ENCODE measurements at regions not wholly inside any gene's neighbourhood (a gene's known extent, or its start where the extent isn't known, plus 50 kb on each side); places are given as distances from the start of the nearest gene placed in this dataset.

DNA sequence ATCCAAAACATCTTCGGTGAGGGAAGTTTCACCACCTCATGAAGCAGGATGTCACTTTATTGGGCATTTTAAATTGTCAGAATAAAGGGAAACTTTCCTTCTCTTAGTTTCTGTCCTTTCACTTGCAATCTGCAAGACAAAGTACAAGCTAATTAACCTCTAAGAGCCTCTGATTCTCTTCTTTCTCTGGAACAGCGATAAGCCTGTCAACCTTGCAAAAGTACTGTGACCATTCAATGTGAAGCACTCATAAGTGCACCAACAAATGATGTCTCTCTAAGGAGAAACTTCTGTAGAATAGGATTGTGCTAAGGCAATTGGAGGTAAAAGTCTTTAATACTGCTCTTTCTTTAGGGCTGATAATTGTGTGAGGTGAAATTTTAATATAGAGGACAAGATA lies 1622.3 kb downstream of the CDH8 start:
- DNase-seq, result no peak
- no peak for FAIRE-seq
- H3K4me3 ChIP-seq (ENCODE audit: low read length in 3 of 3), result no peak overlapping the region
- TF ChIP-seq, protein P1, sequence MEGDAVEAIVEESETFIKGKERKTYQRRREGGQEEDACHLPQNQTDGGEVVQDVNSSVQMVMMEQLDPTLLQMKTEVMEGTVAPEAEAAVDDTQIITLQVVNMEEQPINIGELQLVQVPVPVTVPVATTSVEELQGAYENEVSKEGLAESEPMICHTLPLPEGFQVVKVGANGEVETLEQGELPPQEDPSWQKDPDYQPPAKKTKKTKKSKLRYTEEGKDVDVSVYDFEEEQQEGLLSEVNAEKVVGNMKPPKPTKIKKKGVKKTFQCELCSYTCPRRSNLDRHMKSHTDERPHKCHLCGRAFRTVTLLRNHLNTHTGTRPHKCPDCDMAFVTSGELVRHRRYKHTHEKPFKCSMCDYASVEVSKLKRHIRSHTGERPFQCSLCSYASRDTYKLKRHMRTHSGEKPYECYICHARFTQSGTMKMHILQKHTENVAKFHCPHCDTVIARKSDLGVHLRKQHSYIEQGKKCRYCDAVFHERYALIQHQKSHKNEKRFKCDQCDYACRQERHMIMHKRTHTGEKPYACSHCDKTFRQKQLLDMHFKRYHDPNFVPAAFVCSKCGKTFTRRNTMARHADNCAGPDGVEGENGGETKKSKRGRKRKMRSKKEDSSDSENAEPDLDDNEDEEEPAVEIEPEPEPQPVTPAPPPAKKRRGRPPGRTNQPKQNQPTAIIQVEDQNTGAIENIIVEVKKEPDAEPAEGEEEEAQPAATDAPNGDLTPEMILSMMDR (IDR thresholded peaks at IDR 0.05; ENCODE audit: borderline replicate concordance, extremely low read depth, insufficient read depth), result no peak
- H3K27ac ChIP-seq (ENCODE audit: low read depth in 2 of 2, low read length in 2 of 2), result no peak overlapping the region
- no peaks in the 10 kb centered on the region for H3K36me3 ChIP-seq (ENCODE audit: control insufficient read depth in 2 of 3, insufficient read depth in 3 of 3, low read length in 3 of 3)
- no peak overlapping the region for H3K9ac ChIP-seq (ENCODE audit: low read length in 3 of 3)
- no peaks in the 10 kb centered on the region for H3K4me1 ChIP-seq (ENCODE audit: control insufficient read depth in 2 of 3, insufficient read depth in 2 of 3, low read depth in 1 of 3, low read length in 3 of 3)
- no peaks in the 10 kb centered on the region for H3K27me3 ChIP-seq (ENCODE audit: control insufficient read depth, insufficient read depth, low read length)
- intact Hi-C loops (cut with DNase I), result no loop called here
- no peaks in the 10 kb centered on the region for H3K9me3 ChIP-seq (ENCODE audit: control insufficient read depth in 2 of 3, insufficient read depth in 1 of 3, low read length in 3 of 3)

DNA sequence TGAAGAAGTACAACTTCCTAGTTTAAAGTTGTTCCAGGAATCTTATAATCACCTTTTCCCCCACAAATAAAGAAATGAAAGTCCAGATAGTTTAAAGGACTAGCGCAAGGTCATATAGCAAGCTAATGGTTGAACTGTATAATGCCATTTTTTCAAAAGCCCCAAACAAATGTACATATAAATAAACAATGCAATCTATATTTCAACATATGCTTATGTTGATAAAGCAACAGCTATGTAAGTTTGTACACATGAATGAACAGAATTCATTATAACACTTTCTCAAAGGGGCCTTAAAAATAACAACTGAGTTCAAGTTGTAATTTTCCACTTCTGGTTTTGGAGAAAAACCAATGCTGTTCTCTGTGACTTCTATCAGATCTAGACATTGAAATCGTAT lies 1628.6 kb downstream of the CDH8 start:
- H3K36me3 ChIP-seq (ENCODE audit: control insufficient read depth in 2 of 3, insufficient read depth in 3 of 3, low read length in 3 of 3), result no peaks in the 10 kb centered on the region
- no peak for FAIRE-seq
- H3K9ac ChIP-seq (ENCODE audit: low read length in 3 of 3), result no peak overlapping the region
- intact Hi-C loops (cut with DNase I), result no loop called here
- no peaks in the 10 kb centered on the region for H3K27me3 ChIP-seq (ENCODE audit: control insufficient read depth, insufficient read depth, low read length)
- H3K9me3 ChIP-seq (ENCODE audit: control insufficient read depth in 2 of 3, insufficient read depth in 1 of 3, low read length in 3 of 3), result no peaks in the 10 kb centered on the region
- no peak overlapping the region for H3K4me3 ChIP-seq (ENCODE audit: low read length in 3 of 3)
- H3K4me1 ChIP-seq (ENCODE audit: control insufficient read depth in 2 of 3, insufficient read depth in 2 of 3, low read depth in 1 of 3, low read length in 3 of 3), result no peaks in the 10 kb centered on the region
- TF ChIP-seq, protein P1 (IDR thresholded peaks at IDR 0.05; ENCODE audit: borderline replicate concordance, extremely low read depth, insufficient read depth), result no peak
- no peak for DNase-seq
- H3K27ac ChIP-seq (ENCODE audit: low read depth in 2 of 2, low read length in 2 of 2), result no peak overlapping the region

DNA sequence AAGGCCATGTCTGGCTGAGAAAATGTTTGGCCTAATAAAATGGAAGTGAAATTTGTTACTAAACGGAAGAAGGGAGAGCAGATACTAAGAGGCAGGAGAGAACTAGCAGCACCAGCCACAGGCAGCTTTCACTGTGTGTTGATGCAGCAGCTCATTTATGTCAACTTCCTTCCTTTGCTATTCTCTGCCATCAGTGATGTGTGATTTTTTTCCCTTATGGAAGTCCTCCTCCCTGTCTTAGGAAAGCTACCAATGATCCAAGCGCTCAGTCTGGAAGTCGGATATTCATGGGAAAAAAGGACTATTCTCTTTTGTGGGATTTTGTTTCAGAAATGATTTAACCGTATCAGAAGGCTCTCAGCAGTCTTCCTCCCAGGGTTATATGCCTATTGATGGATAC lies 1629.2 kb downstream of the CDH8 start:
- FAIRE-seq (no peak), DNase-seq (peak in 1 of 5 donors; percentile 7)
- Histone ChIP-seq H3K27me3 (ENCODE audit: control insufficient read depth, insufficient read depth, low read length) (no peaks in the 10 kb centered on the region), H3K9ac (ENCODE audit: low read length in 3 of 3) (no peak overlapping the region), H3K36me3 (ENCODE audit: control insufficient read depth in 2 of 3, insufficient read depth in 3 of 3, low read length in 3 of 3) (no peaks in the 10 kb centered on the region), H3K4me1 (ENCODE audit: control insufficient read depth in 2 of 3, insufficient read depth in 2 of 3, low read depth in 1 of 3, low read length in 3 of 3) (no peaks in the 10 kb centered on the region), H3K27ac (ENCODE audit: low read depth in 2 of 2, low read length in 2 of 2) (no peak overlapping the region), H3K4me3 (ENCODE audit: low read length in 3 of 3) (no peak overlapping the region), H3K9me3 (ENCODE audit: control insufficient read depth in 2 of 3, insufficient read depth in 1 of 3, low read length in 3 of 3) (no peaks in the 10 kb centered on the region)
- intact Hi-C loops (cut with DNase I), result no loop called here
- TF ChIP-seq, protein P1 (IDR thresholded peaks at IDR 0.05; ENCODE audit: borderline replicate concordance, extremely low read depth, insufficient read depth), result no peak

DNA sequence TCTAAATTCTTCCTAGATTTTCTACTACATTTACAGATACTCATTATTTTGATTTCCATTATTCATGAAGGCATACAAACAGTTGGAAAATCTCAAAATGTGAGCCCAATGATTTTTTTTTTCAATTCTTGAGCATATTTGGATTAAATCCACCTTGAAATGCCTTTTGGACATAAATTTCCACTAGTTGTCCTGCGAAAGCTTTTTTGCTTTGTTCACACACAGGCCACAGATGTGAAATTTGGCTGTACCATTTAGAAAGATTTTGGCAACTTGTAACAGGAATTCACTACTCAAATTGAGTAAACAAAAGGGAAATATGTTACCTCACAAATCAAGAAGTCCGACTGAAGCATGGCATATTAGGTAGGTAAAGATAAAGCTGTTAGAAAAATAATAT lies 1631.0 kb downstream of the CDH8 start:
- no peaks in the 10 kb centered on the region for H3K4me1 ChIP-seq (ENCODE audit: control insufficient read depth in 2 of 3, insufficient read depth in 2 of 3, low read depth in 1 of 3, low read length in 3 of 3)
- TF ChIP-seq, protein P1 (IDR thresholded peaks at IDR 0.05; ENCODE audit: borderline replicate concordance, extremely low read depth, insufficient read depth), result no peak
- intact Hi-C loops (cut with DNase I), result no loop called here
- DNase-seq (no peak), FAIRE-seq (no peak)
- H3K27ac ChIP-seq (ENCODE audit: low read depth in 2 of 2, low read length in 2 of 2), result no peak overlapping the region
- H3K36me3 ChIP-seq (ENCODE audit: control insufficient read depth in 2 of 3, insufficient read depth in 3 of 3, low read length in 3 of 3), result no peaks in the 10 kb centered on the region
- no peaks in the 10 kb centered on the region for H3K9me3 ChIP-seq (ENCODE audit: control insufficient read depth in 2 of 3, insufficient read depth in 1 of 3, low read length in 3 of 3)
- H3K4me3 ChIP-seq (ENCODE audit: low read length in 3 of 3), result no peak overlapping the region
- no peak overlapping the region for H3K9ac ChIP-seq (ENCODE audit: low read length in 3 of 3)
- H3K27me3 ChIP-seq (ENCODE audit: control insufficient read depth, insufficient read depth, low read length), result no peaks in the 10 kb centered on the region

Data from kidney (tissue), 13 donors.